WTC11 (cell line): ENCODE measurements at regions not wholly inside any gene's neighbourhood (a gene's known extent, or its start where the extent isn't known, plus 50 kb on each side); places are given as distances from the start of the nearest gene placed in this dataset.

Experiments used
- ATAC-seq: fragments of 200-7000 bp; cut with Tn5 transposase; 2 replicates; pipeline ENCODE4 v1.10.0; 2021; ENCODE audit warnings: mild to moderate bottlenecking, moderate library complexity
- CTCF ChIA-PET: fragments of 300-600 bp; sonication (Branson Sonifier 250); formaldehyde crosslinking; loops from one replicate; lab custom pipeline; 2021; ENCODE audit warnings: antibody characterized with exemption; lab: Charles Lee
- POLR2A ChIA-PET: fragments of 350-600 bp; sonication (Branson Sonifier 250); formaldehyde crosslinking; loops from one replicate; lab custom pipeline; 2021; ENCODE audit warnings: antibody characterized with exemption; lab: Charles Lee
- DNase-seq: peaks from one replicate; pipeline ENCODE4 v3.0.0; 2021; ENCODE audit warnings: low spot score
- H3K27ac Mint-ChIP-seq: 2 replicates; pipeline ENCODE4 v1.8.0; 2021; ENCODE audit warnings: mixed read lengths
- H3K27me3 Mint-ChIP-seq: 2 replicates; pipeline ENCODE4 v1.8.0; 2021; ENCODE audit warnings: low read depth, mild to moderate bottlenecking, moderate library complexity, mixed read lengths
- H3K36me3 Mint-ChIP-seq: 2 replicates; pipeline ENCODE4 v1.8.0; 2021; ENCODE audit warnings: mixed read lengths
- H3K4me1 Mint-ChIP-seq: 2 replicates; pipeline ENCODE4 v1.8.0; 2022; ENCODE audit warnings: mixed read lengths
- H3K4me3 Mint-ChIP-seq: 2 replicates; pipeline ENCODE4 v1.8.0; 2021; ENCODE audit warnings: mild to moderate bottlenecking, moderate library complexity, mixed read lengths
- H3K9me3 Mint-ChIP-seq: 2 replicates; pipeline ENCODE4 v1.8.0; 2021; ENCODE audit warnings: mixed read lengths
- HMGA2 ChIP-seq: fragments of 250-450 bp; sonication (Bioruptor Pico); IDR thresholded peaks from 2 replicates; pipeline ENCODE4 v1.4.0; 2021; ENCODE audit warnings: mild to moderate bottlenecking, moderate library complexity
- IRF2 ChIP-seq: sonication (generic); formaldehyde crosslinking; IDR thresholded peaks from 2 replicates; pipeline ENCODE4 v1.8.0; 2022; ENCODE audit warnings: low read depth, missing genetic modification reagents, borderline replicate concordance
- NFATC4 ChIP-seq: fragments of 250-450 bp; sonication (Bioruptor Pico); IDR thresholded peaks from 2 replicates; pipeline ENCODE4 v1.9.0; 2021; ENCODE audit warnings: mild to moderate bottlenecking
- NR1H2 ChIP-seq: sonication (generic); formaldehyde crosslinking; IDR thresholded peaks from 2 replicates; pipeline ENCODE4 v1.9.0; 2021; ENCODE audit warnings: mild to moderate bottlenecking, moderate library complexity, missing genetic modification reagents
- SMAD4 ChIP-seq: sonication (generic); formaldehyde crosslinking; IDR thresholded peaks from 2 replicates; pipeline ENCODE4 v1.8.0; 2022; ENCODE audit warnings: mild to moderate bottlenecking, missing genetic modification reagents
- SP1 ChIP-seq: sonication (generic); formaldehyde crosslinking; conservative IDR thresholded peaks from 2 replicates; pipeline ENCODE4 v1.8.1; 2022; ENCODE audit warnings: missing genetic modification reagents
- TCF7 ChIP-seq: sonication (generic); formaldehyde crosslinking; IDR thresholded peaks from 2 replicates; pipeline ENCODE4 v1.8.0; 2022; ENCODE audit warnings: mild to moderate bottlenecking, low read depth, missing genetic modification reagents, moderate library complexity
- ZNF416 ChIP-seq: fragments of 250-450 bp; sonication (Bioruptor Pico); IDR thresholded peaks from 2 replicates; pipeline ENCODE4 v1.9.0; 2021; ENCODE audit warnings: mild to moderate bottlenecking, inconsistent platforms
- ZNF671 ChIP-seq: fragments of 250-450 bp; sonication (Bioruptor Pico); IDR thresholded peaks from 2 replicates; pipeline ENCODE4 v1.8.0; 2021; ENCODE audit warnings: mild to moderate bottlenecking
- TF ChIP-seq, protein P1 (sequence below): fragments of 250-450 bp; sonication (Bioruptor Pico); IDR thresholded peaks from 2 replicates; pipeline ENCODE4 v1.9.0; 2021; ENCODE audit warnings: mild to moderate bottlenecking
- TF ChIP-seq, protein P2 (sequence below): sonication (generic); formaldehyde crosslinking; IDR thresholded peaks from 2 replicates; pipeline ENCODE4 v1.8.1; 2022; ENCODE audit warnings: mild to moderate bottlenecking, missing genetic modification reagents, moderate library complexity, borderline replicate concordance
- TF ChIP-seq, protein P3 (sequence below): sonication (generic); formaldehyde crosslinking; IDR thresholded peaks from 2 replicates; pipeline ENCODE4 v1.8.0; 2023; ENCODE audit warnings: missing genetic modification reagents, mild to moderate bottlenecking, borderline replicate concordance
- TF ChIP-seq, protein P4 (sequence below): sonication (generic); formaldehyde crosslinking; IDR thresholded peaks from 2 replicates; pipeline ENCODE4 v1.8.0; 2022; ENCODE audit warnings: missing genetic modification reagents

DNA sequence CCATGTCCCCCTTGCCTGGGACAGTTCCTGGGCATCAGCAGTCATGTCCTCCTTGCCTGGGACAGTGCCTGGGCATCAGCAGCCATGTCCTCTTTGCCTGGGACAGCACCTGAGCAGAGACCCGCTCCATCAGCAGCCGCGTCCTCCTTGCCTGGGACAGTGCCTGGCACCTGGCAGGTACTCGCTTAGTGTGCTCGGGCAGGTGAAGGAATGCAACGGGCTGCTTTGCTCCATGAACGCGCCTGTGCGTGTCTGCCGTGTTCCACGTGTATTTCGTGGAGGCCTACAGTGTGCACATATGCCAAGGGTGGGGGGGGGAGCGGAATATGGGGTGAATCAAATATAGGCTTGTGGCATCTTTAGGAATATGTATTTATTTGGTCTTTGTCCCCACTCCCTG lies 1490.7 kb downstream of the TBC1D22A start (continued):
- TF ChIP-seq NR1H2 (no peak), ZNF671 (no peak)

DNA sequence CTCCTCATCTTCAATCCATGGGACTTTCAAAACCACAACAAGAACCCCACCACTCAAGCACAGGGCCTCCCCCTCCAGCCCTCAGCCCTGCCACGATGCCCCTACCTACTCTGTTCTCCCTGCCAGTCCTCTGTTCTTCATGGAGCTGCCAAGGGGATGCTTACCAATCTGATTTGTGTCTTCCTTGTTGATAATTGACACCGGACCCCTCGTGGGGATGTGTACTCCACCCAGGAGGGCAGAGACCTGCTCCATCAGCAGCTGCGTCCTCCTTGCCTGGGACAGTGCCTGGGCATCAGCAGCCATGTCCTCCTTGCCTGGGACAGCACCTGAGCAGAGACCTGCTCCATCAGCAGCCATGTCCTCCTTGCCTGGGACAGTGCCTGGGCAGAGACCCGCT lies 1489.2 kb downstream of the TBC1D22A start:
- peaks cover 6% of the 10 kb centered on the region; the same call in 1 of the 2 replicates for H3K27me3 Mint-ChIP-seq
- ATAC-seq (no peak), DNase-seq (no peak)
- H3K36me3 Mint-ChIP-seq = no peaks in the 10 kb centered on the region
- peaks cover 17% of the 10 kb centered on the region for H3K4me1 Mint-ChIP-seq
- TF ChIP-seq NFATC4 (CRISPR knock-in tag) (no peak), HMGA2 (CRISPR knock-in tag) (no peak), TCF7 (CRISPR knock-in tag) (no peak), SMAD4 (CRISPR knock-in tag) (no peak), SP1 (CRISPR knock-in tag) (no peak), ZNF416 (no peak), IRF2 (CRISPR knock-in tag) (no peak)
- TF ChIP-seq, protein P1, sequence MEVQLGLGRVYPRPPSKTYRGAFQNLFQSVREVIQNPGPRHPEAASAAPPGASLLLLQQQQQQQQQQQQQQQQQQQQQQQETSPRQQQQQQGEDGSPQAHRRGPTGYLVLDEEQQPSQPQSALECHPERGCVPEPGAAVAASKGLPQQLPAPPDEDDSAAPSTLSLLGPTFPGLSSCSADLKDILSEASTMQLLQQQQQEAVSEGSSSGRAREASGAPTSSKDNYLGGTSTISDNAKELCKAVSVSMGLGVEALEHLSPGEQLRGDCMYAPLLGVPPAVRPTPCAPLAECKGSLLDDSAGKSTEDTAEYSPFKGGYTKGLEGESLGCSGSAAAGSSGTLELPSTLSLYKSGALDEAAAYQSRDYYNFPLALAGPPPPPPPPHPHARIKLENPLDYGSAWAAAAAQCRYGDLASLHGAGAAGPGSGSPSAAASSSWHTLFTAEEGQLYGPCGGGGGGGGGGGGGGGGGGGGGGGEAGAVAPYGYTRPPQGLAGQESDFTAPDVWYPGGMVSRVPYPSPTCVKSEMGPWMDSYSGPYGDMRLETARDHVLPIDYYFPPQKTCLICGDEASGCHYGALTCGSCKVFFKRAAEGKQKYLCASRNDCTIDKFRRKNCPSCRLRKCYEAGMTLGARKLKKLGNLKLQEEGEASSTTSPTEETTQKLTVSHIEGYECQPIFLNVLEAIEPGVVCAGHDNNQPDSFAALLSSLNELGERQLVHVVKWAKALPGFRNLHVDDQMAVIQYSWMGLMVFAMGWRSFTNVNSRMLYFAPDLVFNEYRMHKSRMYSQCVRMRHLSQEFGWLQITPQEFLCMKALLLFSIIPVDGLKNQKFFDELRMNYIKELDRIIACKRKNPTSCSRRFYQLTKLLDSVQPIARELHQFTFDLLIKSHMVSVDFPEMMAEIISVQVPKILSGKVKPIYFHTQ (CRISPR knock-in tag) = no peak
- TF ChIP-seq, protein P2, sequence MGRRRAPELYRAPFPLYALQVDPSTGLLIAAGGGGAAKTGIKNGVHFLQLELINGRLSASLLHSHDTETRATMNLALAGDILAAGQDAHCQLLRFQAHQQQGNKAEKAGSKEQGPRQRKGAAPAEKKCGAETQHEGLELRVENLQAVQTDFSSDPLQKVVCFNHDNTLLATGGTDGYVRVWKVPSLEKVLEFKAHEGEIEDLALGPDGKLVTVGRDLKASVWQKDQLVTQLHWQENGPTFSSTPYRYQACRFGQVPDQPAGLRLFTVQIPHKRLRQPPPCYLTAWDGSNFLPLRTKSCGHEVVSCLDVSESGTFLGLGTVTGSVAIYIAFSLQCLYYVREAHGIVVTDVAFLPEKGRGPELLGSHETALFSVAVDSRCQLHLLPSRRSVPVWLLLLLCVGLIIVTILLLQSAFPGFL (CRISPR knock-in tag) = no peak
- TF ChIP-seq, protein P3, sequence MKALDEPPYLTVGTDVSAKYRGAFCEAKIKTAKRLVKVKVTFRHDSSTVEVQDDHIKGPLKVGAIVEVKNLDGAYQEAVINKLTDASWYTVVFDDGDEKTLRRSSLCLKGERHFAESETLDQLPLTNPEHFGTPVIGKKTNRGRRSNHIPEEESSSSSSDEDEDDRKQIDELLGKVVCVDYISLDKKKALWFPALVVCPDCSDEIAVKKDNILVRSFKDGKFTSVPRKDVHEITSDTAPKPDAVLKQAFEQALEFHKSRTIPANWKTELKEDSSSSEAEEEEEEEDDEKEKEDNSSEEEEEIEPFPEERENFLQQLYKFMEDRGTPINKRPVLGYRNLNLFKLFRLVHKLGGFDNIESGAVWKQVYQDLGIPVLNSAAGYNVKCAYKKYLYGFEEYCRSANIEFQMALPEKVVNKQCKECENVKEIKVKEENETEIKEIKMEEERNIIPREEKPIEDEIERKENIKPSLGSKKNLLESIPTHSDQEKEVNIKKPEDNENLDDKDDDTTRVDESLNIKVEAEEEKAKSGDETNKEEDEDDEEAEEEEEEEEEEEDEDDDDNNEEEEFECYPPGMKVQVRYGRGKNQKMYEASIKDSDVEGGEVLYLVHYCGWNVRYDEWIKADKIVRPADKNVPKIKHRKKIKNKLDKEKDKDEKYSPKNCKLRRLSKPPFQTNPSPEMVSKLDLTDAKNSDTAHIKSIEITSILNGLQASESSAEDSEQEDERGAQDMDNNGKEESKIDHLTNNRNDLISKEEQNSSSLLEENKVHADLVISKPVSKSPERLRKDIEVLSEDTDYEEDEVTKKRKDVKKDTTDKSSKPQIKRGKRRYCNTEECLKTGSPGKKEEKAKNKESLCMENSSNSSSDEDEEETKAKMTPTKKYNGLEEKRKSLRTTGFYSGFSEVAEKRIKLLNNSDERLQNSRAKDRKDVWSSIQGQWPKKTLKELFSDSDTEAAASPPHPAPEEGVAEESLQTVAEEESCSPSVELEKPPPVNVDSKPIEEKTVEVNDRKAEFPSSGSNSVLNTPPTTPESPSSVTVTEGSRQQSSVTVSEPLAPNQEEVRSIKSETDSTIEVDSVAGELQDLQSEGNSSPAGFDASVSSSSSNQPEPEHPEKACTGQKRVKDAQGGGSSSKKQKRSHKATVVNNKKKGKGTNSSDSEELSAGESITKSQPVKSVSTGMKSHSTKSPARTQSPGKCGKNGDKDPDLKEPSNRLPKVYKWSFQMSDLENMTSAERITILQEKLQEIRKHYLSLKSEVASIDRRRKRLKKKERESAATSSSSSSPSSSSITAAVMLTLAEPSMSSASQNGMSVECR (CRISPR knock-in tag) = no peak
- TF ChIP-seq, protein P4, sequence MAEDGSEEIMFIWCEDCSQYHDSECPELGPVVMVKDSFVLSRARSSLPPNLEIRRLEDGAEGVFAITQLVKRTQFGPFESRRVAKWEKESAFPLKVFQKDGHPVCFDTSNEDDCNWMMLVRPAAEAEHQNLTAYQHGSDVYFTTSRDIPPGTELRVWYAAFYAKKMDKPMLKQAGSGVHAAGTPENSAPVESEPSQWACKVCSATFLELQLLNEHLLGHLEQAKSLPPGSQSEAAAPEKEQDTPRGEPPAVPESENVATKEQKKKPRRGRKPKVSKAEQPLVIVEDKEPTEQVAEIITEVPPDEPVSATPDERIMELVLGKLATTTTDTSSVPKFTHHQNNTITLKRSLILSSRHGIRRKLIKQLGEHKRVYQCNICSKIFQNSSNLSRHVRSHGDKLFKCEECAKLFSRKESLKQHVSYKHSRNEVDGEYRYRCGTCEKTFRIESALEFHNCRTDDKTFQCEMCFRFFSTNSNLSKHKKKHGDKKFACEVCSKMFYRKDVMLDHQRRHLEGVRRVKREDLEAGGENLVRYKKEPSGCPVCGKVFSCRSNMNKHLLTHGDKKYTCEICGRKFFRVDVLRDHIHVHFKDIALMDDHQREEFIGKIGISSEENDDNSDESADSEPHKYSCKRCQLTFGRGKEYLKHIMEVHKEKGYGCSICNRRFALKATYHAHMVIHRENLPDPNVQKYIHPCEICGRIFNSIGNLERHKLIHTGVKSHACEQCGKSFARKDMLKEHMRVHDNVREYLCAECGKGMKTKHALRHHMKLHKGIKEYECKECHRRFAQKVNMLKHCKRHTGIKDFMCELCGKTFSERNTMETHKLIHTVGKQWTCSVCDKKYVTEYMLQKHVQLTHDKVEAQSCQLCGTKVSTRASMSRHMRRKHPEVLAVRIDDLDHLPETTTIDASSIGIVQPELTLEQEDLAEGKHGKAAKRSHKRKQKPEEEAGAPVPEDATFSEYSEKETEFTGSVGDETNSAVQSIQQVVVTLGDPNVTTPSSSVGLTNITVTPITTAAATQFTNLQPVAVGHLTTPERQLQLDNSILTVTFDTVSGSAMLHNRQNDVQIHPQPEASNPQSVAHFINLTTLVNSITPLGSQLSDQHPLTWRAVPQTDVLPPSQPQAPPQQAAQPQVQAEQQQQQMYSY (CRISPR knock-in tag) = no peak
- no peak overlapping the region for H3K4me3 Mint-ChIP-seq
- POLR2A ChIA-PET = interaction anchor here (0.7 kb wide), 1 partner anchor 116 kb away, joined by 10 read pairs; no protein-coding TSS in a partner anchor
- no peaks in the 10 kb centered on the region for H3K9me3 Mint-ChIP-seq
- CTCF ChIA-PET = no interaction called here
- no peak overlapping the region for H3K27ac Mint-ChIP-seq
